AML-193 (cell line): ENCODE measurements at regions not wholly inside any gene's neighbourhood (a gene's known extent, or its start where the extent isn't known, plus 50 kb on each side); places are given as distances from the start of the nearest gene placed in this dataset.
"Not testable (repeated sequence)": the region's sequence is repeated elsewhere in the genome, so short reads cannot be mapped to it uniquely, and the experiment has no call there.

Experiments used
- DNase-seq, 2 experiments: peaks; one replicate each; lab custom pipeline; 2025; lab: John Stamatoyannopoulos, UW

- not testable (repeated sequence) for DNase-seq
Observed at GRCh38 chr2:51779723-51780122, 747.8 kb upstream of the NRXN1 start.

DNA sequence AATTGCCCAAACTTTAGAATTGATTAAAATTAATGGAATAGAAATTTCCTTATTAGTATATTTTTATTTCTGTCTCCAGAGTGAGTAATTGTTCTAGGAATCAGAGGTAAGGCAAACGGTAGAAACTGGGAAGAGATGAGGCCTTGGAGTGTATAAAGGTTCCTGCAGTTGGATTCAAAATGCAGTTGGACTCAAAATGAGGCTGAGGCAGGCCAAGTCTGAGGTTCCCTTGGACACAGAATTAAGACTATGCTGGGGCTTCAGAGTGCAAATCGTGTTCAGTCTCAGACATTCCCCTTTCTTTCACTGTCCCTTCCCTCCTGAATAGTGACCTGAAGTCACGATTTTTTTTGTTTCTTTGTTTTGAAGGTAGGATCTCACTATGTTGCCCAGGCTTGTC is 746.9 kb upstream of the NRXN1 start:
- DNase-seq: no peak

- DNase-seq: not testable (repeated sequence)
Observed at GRCh38 chr2:51774606-51775005, 742.7 kb upstream of the NRXN1 start.

- DNase-seq: no peak
Observed at GRCh38 chr2:51760441-51760840, 728.5 kb upstream of the NRXN1 start.

- no peak for DNase-seq
Observed at GRCh38 chr2:51758081-51758480, 726.1 kb upstream of the NRXN1 start.

DNA sequence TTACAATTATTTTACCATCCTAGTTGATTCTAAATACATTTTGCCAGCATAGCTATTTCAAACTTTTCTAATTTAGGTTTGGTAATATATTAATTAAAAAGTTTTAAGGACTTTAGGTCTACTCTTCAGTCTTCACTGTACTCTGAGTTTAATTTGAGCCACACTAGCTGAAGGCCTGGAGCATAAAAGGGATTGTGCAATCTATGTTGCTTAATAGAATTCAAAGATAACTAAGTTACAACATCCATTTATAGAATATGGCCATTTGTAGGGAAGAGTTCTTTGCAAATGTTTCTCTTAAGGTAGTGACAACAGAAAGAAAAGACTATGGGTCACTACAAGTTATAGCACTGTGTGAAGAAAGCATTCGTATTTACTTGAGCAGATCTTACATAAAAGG is 702.2 kb upstream of the NRXN1 start:
- DNase-seq: peak; percentile 55 to 66

GRCh38 chr2:51723691-51724090 is 691.8 kb upstream of the NRXN1 start:
- DNase-seq: no peak

DNA sequence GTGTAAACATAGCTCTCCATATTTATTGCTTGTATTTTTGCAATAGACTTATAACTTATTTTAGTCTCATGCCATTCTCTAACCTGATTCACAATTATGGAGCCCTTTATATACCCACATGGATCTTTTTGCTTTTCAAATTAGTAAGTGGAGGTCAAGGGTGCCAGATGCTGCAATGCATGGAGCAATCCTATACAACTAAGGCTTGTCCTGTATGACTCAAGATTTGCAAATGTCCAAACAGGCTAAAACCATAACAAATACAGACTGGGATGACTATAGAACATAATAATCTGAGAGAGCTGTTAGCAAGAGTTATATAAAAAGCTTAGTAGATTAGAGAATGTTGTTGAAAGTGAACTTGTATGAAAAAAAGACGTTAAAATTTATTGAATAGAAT is 690.4 kb upstream of the NRXN1 start:
- no peak for DNase-seq

DNA sequence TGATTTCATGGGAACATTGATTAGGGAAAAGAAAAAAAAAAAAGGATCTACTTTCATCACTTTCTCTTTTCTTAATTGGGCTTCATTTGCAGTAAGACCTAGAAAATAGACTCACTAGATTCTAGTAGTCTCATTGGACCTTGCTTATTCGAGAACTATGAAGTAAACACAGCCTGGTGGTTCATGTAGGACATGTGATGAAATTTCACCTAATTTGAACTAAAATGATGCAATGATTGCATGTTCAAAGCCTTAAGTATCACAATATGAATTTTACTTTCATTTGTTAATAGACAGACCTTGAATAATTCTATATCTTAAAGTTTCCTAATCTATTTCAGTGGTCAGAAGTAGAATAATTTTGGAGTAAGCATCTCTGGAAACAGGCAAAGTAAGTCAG is 688.9 kb upstream of the NRXN1 start:
- no peak for DNase-seq

DNA sequence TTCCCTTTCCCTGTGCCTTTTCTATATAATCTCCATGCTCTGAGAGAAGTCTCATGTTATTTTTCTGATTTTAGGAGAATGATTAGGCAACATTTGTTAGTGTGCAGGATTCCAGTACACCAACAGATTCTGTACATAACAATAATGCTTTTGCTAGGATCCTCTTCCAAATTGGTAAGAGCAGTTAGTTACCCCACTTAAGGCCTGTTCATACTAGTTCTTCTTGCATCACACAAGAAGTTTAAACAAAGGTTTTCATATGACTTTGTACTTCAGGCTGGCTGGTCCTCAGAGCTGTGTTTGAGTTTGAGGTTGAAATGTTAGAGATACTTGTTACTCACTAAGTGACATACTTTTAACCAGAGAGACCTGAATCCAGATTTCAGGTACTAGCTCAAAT is 686.9 kb upstream of the NRXN1 start:
- no peak for DNase-seq

GRCh38 chr2:51717312-51717711 is 685.4 kb upstream of the NRXN1 start:
- no peak for DNase-seq

- no peak for DNase-seq
Observed at GRCh38 chr2:51711766-51712165, 679.8 kb upstream of the NRXN1 start.

- peak; percentile 1 to 11 for DNase-seq
Observed at GRCh38 chr2:51710222-51710621, 678.3 kb upstream of the NRXN1 start.

DNA sequence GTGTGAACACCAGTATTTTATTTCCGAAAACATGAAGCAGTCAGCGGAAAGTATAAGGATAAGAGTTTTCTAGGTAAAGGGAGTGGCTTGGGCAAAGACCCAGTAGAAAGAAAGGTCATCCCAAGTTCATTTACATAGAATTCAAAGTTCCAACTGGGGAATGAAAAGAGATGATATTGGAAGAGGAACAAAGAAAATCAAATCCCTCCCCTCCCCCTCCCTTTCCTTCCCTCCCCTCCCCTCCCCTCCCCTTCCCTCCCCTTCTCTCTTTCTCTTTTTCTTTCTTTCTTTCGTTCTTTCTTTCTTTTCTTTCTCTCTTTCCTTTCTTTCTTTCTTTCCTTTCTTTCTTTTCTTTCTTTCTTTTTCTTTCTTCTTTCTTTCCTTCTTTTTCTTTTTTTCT is 675.7 kb upstream of the NRXN1 start:
- DNase-seq: no peak

GRCh38 chr2:51706220-51706619 is 674.3 kb upstream of the NRXN1 start:
- no peak for DNase-seq

- DNase-seq: no peak
Observed at GRCh38 chr2:51705417-51705816, 673.5 kb upstream of the NRXN1 start.

- DNase-seq: no peak
Observed at GRCh38 chr2:51698021-51698420, 666.1 kb upstream of the NRXN1 start.

GRCh38 chr2:51697095-51697494 is 665.2 kb upstream of the NRXN1 start:
- no peak for DNase-seq

- no peak for DNase-seq
Observed at GRCh38 chr2:51695531-51695930, 663.6 kb upstream of the NRXN1 start.

GRCh38 chr2:51693640-51694039 is 661.7 kb upstream of the NRXN1 start:
- DNase-seq: no peak

DNA sequence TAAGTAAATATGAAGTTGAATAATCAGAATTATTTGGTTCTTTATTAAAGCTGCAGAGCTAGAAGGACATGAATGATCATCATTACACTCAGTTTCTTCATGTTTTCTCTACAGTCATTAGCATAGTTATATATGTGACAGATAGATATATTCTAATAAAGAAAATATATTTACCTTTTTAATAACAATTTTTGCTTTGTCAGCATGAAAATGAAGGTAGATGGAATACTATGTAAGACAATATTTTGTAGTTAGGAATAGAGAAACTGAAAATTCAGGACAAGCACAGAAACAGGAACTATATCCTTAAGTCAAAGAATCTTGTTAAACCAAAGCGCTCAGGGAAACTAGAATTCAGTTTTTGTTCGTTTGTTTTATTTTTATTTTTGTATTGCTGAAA is 649.9 kb upstream of the NRXN1 start:
- no peak for DNase-seq

DNA sequence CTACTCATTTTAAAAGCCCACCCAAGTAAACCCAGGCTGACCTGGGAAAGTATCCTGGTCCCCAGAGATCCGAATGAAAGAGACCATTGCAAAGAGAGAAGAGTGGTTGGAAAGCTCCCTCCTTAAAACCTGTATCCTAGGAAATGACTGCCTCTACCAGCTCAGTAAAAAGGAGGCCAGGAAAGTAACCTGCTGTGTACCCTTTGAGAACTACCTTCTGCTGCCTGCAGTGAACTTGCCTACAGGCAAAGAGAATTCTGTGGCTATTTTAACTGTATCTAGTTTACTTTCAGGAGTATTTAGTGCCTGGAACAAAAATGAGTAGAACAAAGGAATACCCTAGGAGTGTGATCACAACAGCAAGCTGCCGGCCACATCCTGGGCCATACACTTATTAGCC is 641.7 kb upstream of the NRXN1 start:
- no peak for DNase-seq

- DNase-seq: no peak
Observed at GRCh38 chr2:51667679-51668078, 635.7 kb upstream of the NRXN1 start.

DNA sequence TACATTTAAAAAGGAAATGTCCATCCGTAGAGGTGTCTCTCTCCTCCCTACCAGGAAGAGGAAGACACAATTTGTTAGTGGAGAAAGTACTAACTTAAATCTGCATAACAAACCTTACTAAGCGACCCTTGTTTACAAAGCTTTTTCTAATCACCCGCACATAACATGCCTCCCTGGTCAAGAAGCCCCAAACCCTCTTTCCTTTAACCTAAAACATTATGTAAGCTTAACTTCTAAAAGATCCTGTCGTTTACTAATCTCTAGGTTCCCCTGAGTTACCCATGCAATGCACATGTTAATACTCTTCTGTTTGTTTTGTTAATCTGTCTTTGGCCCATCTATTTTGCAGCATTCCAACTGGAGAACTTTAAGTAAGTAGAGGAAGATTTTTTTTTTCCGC is 630.3 kb upstream of the NRXN1 start:
- DNase-seq: no peak

- DNase-seq: no peak
Observed at GRCh38 chr2:51657849-51658248, 625.9 kb upstream of the NRXN1 start.
